ENCODE measurements at regions not wholly inside any gene's neighbourhood (a gene's known extent, or its start where the extent isn't known, plus 50 kb on each side); places are given as distances from the start of the nearest gene placed in this dataset.

GRCh38 chr3:176439729-176440128 is 757.6 kb downstream of the TBL1XR1 start:
- no peak for DNase-seq (ENCODE audit: low read depth)
- TF ChIP-seq CTCF (IDR thresholded peaks at IDR 0.05; ENCODE audit: insufficient read depth, low read depth, low read length): no peak
- no peak overlapping the region for H3K4me3 ChIP-seq (ENCODE audit: low read depth, low read length)

GRCh38 chr3:176431991-176432390 is 765.3 kb downstream of the TBL1XR1 start:
- H3K4me3 ChIP-seq (ENCODE audit: low read depth, low read length): no peak overlapping the region
- DNase-seq (ENCODE audit: low read depth): no peak
- no peak for TF ChIP-seq CTCF (IDR thresholded peaks at IDR 0.05; ENCODE audit: insufficient read depth, low read depth, low read length)

GRCh38 chr3:176431038-176431418 is 766.3 kb downstream of the TBL1XR1 start:
- no peak overlapping the region for H3K4me3 ChIP-seq (ENCODE audit: low read depth, low read length)
- TF ChIP-seq CTCF (IDR thresholded peaks at IDR 0.05; ENCODE audit: insufficient read depth, low read depth, low read length): no peak
- DNase-seq (ENCODE audit: low read depth): no peak

GRCh38 chr3:176430244-176431037 is 766.8 kb downstream of the TBL1XR1 start:
- peak; percentile 49 for TF ChIP-seq CTCF (IDR thresholded peaks at IDR 0.05; ENCODE audit: insufficient read depth, low read depth, low read length)
- peak; percentile 53 for DNase-seq (ENCODE audit: low read depth)
- no peak overlapping the region for H3K4me3 ChIP-seq (ENCODE audit: low read depth, low read length)

- no peak for DNase-seq (ENCODE audit: low read depth)
- TF ChIP-seq CTCF (IDR thresholded peaks at IDR 0.05; ENCODE audit: insufficient read depth, low read depth, low read length): no peak
- no peak overlapping the region for H3K4me3 ChIP-seq (ENCODE audit: low read depth, low read length)
These were observed 768.7 kb downstream of the TBL1XR1 start for GRCh38 chr3:176428552-176428951.

GRCh38 chr3:176426371-176426770 is 770.9 kb downstream of the TBL1XR1 start:
- no peak for TF ChIP-seq CTCF (IDR thresholded peaks at IDR 0.05; ENCODE audit: insufficient read depth, low read depth, low read length)
- H3K4me3 ChIP-seq (ENCODE audit: low read depth, low read length): no peak overlapping the region
- DNase-seq (ENCODE audit: low read depth): no peak

GRCh38 chr3:176416870-176417269 is 780.4 kb downstream of the TBL1XR1 start:
- TF ChIP-seq CTCF (IDR thresholded peaks at IDR 0.05; ENCODE audit: insufficient read depth, low read depth, low read length): no peak
- DNase-seq (ENCODE audit: low read depth): no peak
- H3K4me3 ChIP-seq (ENCODE audit: low read depth, low read length): no peak overlapping the region

All from fibroblast of villous mesenchyme (primary cell).